KMS-11 (cell line): ENCODE measurements at regions not wholly inside any gene's neighbourhood (a gene's known extent, or its start where the extent isn't known, plus 50 kb on each side); places are given as distances from the start of the nearest gene placed in this dataset.

Experiments used
- H2AFZ ChIP-seq: fragments of 200-600 bp; sonication (generic); 2 replicates; pipeline ENCODE4 v1.6.1; 2016; ENCODE audit warnings: antibody characterized with exemption, mixed run types, low read depth
- H3K27ac ChIP-seq: fragments of 200-600 bp; sonication (generic); 2 replicates; pipeline ENCODE4 v1.6.1; 2016; ENCODE audit warnings: mild to moderate bottlenecking, mixed run types
- H3K27me3 ChIP-seq: fragments of 200-600 bp; sonication (generic); 2 replicates; pipeline ENCODE4 v1.6.1; 2017; ENCODE audit warnings: mild to moderate bottlenecking, low read depth, mixed run types, moderate library complexity; ENCODE audit not compliant: insufficient read depth
- H3K36me3 ChIP-seq: fragments of 200-600 bp; sonication (generic); 2 replicates; pipeline ENCODE4 v1.6.1; 2017; ENCODE audit warnings: mild to moderate bottlenecking, mixed run types; ENCODE audit not compliant: insufficient read depth
- H3K4me1 ChIP-seq: fragments of 200-600 bp; sonication (generic); 2 replicates; pipeline ENCODE4 v1.6.1; 2016; ENCODE audit warnings: mild to moderate bottlenecking, low read depth, mixed run types; ENCODE audit not compliant: poor library complexity, severe bottlenecking
- H3K4me2 ChIP-seq: fragments of 200-600 bp; sonication (generic); 2 replicates; pipeline ENCODE4 v1.7.0; 2016; ENCODE audit warnings: mild to moderate bottlenecking, mixed run types
- H3K4me3 ChIP-seq: fragments of 200-600 bp; sonication (generic); IDR thresholded peaks from 2 replicates; pipeline ENCODE4 v1.6.1; 2017; ENCODE audit warnings: low read depth, low read length, mixed read lengths; ENCODE audit not compliant: insufficient read depth
- H3K79me2 ChIP-seq: fragments of 200-600 bp; sonication (generic); 2 replicates; pipeline ENCODE4 v1.6.1; 2016; ENCODE audit warnings: low read depth, mixed run types; ENCODE audit not compliant: insufficient read depth
- H3K9ac ChIP-seq: fragments of 200-600 bp; sonication (generic); 2 replicates; pipeline ENCODE4 v1.6.1; 2016; ENCODE audit warnings: mild to moderate bottlenecking, mixed run types
- H4K20me1 ChIP-seq: fragments of 200-600 bp; sonication (generic); 2 replicates; pipeline ENCODE4 v1.6.1; 2016; ENCODE audit warnings: mild to moderate bottlenecking, mixed run types; ENCODE audit not compliant: insufficient read depth
- TF ChIP-seq, protein P1 (sequence below): fragments of 200-600 bp; sonication (generic); conservative IDR thresholded peaks from 2 replicates; pipeline ENCODE4 v1.6.1; 2017; ENCODE audit warnings: low read depth, mild to moderate bottlenecking, antibody characterized with exemption, low read length, moderate library complexity, mixed read lengths

DNA sequence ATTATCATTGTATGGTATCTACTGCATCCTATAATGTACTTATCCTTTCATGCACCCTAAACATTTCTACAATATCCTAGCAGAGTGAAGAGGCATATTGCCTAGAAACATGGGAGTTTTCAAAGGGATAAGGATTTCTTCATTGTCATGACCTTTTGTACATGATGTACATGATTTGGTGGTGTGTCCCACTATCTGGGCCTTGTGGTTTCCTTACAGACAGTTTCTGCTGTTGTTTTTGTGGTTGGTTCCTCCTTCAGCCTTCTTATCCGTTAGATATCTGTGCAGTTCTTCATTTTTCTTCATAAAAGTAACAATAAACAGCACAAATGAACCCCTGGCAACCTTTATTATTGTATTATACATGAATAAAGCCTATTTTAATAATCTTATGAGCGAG, 70.4 kb upstream of the BACH1 start:
- no peak overlapping the region for H3K9ac ChIP-seq
- no peaks in the 10 kb centered on the region for H3K79me2 ChIP-seq
- no peaks in the 10 kb centered on the region for H4K20me1 ChIP-seq
- TF ChIP-seq, protein P1, sequence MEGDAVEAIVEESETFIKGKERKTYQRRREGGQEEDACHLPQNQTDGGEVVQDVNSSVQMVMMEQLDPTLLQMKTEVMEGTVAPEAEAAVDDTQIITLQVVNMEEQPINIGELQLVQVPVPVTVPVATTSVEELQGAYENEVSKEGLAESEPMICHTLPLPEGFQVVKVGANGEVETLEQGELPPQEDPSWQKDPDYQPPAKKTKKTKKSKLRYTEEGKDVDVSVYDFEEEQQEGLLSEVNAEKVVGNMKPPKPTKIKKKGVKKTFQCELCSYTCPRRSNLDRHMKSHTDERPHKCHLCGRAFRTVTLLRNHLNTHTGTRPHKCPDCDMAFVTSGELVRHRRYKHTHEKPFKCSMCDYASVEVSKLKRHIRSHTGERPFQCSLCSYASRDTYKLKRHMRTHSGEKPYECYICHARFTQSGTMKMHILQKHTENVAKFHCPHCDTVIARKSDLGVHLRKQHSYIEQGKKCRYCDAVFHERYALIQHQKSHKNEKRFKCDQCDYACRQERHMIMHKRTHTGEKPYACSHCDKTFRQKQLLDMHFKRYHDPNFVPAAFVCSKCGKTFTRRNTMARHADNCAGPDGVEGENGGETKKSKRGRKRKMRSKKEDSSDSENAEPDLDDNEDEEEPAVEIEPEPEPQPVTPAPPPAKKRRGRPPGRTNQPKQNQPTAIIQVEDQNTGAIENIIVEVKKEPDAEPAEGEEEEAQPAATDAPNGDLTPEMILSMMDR: no peak
- peaks cover 61% of the 10 kb centered on the region for H3K4me1 ChIP-seq
- peak overlapping the region; percentile 65 for H3K4me2 ChIP-seq
- 0 out of 2 replicates have a peak overlapping the region, but pooled peaks have one; percentile 5 for H2AFZ ChIP-seq
- H3K27me3 ChIP-seq: no peaks in the 10 kb centered on the region
- H3K36me3 ChIP-seq: no peaks in the 10 kb centered on the region
- no peak overlapping the region for H3K4me3 ChIP-seq
- peak overlapping the region; percentile 18; the same call in 1 of the 2 replicates for H3K27ac ChIP-seq

DNA sequence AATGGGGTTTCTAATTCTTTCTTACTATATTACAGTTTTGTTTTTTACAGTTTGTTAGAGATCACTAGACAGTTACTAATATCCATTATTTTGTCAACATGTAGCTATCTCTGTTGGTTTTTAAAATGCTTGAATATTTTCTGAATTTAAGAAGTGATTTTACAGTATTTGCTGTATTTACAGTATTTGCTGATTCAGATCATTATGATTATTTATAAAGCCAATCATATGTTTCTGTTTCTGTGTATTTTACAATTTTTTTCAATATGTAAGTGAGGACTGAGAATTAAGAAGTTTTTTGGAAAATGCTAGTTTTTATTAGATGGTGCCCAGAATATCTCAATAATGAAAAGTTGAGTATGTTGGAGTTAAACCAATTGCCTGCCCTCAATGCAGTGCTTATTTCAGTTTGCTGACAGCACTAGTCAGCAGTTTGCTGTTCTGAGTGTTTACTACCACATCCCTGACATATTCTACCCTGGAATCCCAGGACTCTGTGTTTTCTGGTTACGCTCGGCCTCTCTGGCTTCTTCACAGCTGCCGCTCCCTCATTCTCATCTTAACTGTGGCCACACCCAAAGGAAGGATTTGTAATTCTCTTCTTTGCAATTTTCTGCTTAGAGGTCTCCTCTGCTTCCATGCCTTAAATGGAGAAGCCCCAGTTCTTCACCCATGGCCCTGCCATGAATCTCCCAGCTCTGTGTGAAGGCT, 68.0 kb upstream of the BACH1 start:
- no peaks in the 10 kb centered on the region for H3K36me3 ChIP-seq
- H3K79me2 ChIP-seq: no peaks in the 10 kb centered on the region
- H3K27ac ChIP-seq: peak overlapping the region; percentile 95
- peak overlapping the region; percentile 47 for H2AFZ ChIP-seq
- TF ChIP-seq, protein P1: no peak
- H4K20me1 ChIP-seq: no peaks in the 10 kb centered on the region
- H3K9ac ChIP-seq: peak overlapping the region; percentile 37
- no peaks in the 10 kb centered on the region for H3K27me3 ChIP-seq
- no peak overlapping the region for H3K4me3 ChIP-seq
- peaks cover 85% of the 10 kb centered on the region for H3K4me1 ChIP-seq
- peak overlapping the region; percentile 91 for H3K4me2 ChIP-seq

DNA sequence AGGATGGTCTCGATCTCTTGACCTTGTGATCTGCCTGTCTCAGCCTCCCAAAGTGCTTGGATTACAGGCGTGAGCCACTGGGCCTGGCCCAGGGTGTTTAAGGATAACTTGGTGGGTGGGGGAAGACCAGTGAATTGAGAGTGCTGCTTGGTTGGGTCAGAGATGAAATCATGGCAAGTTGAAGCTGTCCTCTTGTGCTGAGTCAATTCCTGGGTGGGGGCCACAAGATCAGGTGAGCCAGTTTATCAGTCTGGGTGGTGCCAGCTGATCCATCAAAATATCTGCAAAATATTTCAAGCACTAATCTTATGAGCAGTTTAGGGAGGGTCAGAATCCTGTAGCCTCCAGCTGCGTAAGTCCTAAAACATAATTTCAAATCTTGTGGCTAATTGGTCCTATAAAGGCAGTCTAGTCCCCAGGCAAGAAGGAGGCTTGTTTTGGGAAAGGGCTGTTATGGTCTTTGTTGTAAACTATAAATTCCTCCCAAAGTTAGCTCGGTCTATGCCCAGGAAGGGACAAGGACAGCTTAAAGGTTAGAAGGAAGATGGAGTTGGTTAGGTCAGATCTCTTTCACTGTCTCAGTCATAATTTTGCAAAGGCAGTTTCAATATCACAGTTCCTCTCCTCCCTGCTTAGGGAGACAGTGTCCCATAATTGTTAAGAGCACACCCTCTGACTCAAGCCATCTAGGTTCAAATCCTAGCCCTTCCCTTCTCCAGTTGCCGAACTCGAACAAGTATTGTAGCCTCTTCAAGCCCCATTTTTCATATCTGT, 66.8 kb upstream of the BACH1 start:
- no peaks in the 10 kb centered on the region for H3K79me2 ChIP-seq
- H3K4me1 ChIP-seq: peaks cover 97% of the 10 kb centered on the region
- H3K36me3 ChIP-seq: no peaks in the 10 kb centered on the region
- peak overlapping the region; percentile 82; the same call in 1 of the 2 replicates for H3K9ac ChIP-seq
- H3K4me3 ChIP-seq: no peak overlapping the region
- peak overlapping the region; percentile 47; the same call in 1 of the 2 replicates for H2AFZ ChIP-seq
- H3K4me2 ChIP-seq: peak overlapping the region; percentile 91
- H4K20me1 ChIP-seq: no peaks in the 10 kb centered on the region
- H3K27ac ChIP-seq: peak overlapping the region; percentile 95
- TF ChIP-seq, protein P1: no peak
- H3K27me3 ChIP-seq: no peaks in the 10 kb centered on the region

DNA sequence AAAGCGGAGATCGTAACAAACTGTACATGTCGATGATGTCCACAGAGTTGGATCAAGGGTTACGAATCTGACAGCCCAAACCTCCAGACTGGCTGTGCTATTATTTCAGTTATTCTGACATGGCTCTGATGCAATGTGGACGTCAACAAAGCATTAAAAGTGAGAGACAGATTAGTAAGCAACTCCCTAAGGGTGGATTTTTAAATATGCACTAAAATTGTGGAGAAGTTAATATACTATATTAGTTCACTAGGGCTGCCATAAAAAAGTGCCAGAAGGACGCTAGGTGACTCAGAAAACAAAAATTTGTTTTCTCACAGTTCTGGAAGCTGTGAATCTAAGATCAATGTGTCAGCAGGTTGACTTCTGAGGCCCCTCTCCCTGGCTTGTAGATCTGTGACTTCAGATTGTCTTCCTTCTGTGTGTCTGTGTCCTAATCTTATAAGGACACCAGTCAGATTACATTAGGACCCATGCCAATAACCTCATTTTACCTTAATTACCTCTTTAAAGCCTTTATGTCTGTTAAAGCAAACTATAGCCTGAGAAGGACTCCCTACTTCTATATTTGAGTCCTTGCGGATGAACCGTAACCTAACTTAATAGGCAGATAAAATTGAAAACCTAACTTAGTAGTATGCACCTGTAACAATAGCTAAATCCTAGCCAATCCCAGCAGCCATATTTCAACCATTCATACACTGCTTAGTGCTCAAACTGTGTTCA, 66.0 kb upstream of the BACH1 start:
- Histone ChIP-seq H3K4me2 (peak overlapping the region; percentile 91), H3K27me3 (no peaks in the 10 kb centered on the region), H3K27ac (peak overlapping the region; percentile 95), H2AFZ (peak overlapping the region; percentile 8; the same call in 1 of the 2 replicates), H3K9ac (peak overlapping the region; percentile 82), H3K36me3 (no peaks in the 10 kb centered on the region), H3K79me2 (no peaks in the 10 kb centered on the region), H4K20me1 (no peaks in the 10 kb centered on the region), H3K4me3 (no peak overlapping the region), H3K4me1 (peaks cover 97% of the 10 kb centered on the region)
- TF ChIP-seq, protein P1: no peak
